Adrenal gland (tissue), 5 donors: ENCODE measurements at regions not wholly inside any gene's neighbourhood (a gene's known extent, or its start where the extent isn't known, plus 50 kb on each side); places are given as distances from the start of the nearest gene placed in this dataset.

Experiments used
- POLR2A ChIP-seq, 2 donors: fragments of 450-650 bp; IDR thresholded peaks; one replicate each; pipeline ENCODE4 v1.6.1; 2017; ENCODE audit warnings: antibody characterized with exemption in 2 of 2, mild to moderate bottlenecking in 2 of 2, moderate library complexity in 1 of 2
- TF ChIP-seq, protein P1 (sequence below), 6 experiments: fragments of 450-650 bp in 4 of 6; fragments of 200-600 bp in 2 of 6; sonication (generic) in 1 of 6; IDR thresholded peaks; 1 replicate in 5 of 6; 2 replicates in 1 of 6; pipeline versions ENCODE4 v1.5.1 to v1.8.0; 2016 to 2021; ENCODE audit warnings: antibody characterized with exemption in 6 of 6, mild to moderate bottlenecking in 2 of 6, moderate library complexity in 1 of 6
- donor health status: DM: no; HTN: no; CAD: no.

DNA sequence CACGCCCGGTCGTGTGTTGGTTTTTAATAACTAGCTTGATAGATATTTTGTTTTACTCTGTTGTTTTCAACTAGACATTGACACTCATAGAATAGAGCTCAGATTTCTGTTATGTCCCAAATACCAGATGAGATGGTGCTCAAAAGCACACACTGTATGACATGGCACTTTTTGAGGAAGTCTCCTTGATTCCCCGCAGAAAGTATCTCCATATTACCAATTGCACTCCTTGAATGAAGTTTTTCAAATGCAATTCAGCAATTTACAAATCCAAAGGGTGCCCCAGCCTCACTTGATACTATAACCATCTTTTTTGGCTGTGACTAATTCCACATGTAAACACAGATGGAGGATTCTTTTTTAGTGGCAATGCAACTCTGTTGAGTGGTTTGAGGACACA lies 92.0 kb upstream of the IGF1R start:
- TF ChIP-seq, protein P1, sequence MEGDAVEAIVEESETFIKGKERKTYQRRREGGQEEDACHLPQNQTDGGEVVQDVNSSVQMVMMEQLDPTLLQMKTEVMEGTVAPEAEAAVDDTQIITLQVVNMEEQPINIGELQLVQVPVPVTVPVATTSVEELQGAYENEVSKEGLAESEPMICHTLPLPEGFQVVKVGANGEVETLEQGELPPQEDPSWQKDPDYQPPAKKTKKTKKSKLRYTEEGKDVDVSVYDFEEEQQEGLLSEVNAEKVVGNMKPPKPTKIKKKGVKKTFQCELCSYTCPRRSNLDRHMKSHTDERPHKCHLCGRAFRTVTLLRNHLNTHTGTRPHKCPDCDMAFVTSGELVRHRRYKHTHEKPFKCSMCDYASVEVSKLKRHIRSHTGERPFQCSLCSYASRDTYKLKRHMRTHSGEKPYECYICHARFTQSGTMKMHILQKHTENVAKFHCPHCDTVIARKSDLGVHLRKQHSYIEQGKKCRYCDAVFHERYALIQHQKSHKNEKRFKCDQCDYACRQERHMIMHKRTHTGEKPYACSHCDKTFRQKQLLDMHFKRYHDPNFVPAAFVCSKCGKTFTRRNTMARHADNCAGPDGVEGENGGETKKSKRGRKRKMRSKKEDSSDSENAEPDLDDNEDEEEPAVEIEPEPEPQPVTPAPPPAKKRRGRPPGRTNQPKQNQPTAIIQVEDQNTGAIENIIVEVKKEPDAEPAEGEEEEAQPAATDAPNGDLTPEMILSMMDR (IDR thresholded peaks at IDR 0.05) = no peak
- no peak for TF ChIP-seq POLR2A (IDR thresholded peaks at IDR 0.05)
